Effector memory CD8-positive, alpha-beta T cell (primary cell): ENCODE measurements at regions not wholly inside any gene's neighbourhood (a gene's known extent, or its start where the extent isn't known, plus 50 kb on each side); places are given as distances from the start of the nearest gene placed in this dataset.

Experiments
- ATAC-seq: fragments of 150-1000 bp; cut with Tn5 transposase; replicated peaks from 2 replicates; pipeline ENCODE4 v1.10.0; 2021; ENCODE audit warnings: mild to moderate bottlenecking, moderate library complexity
- DNase-seq, 3 experiments: peaks; one replicate each; pipeline ENCODE4 v3.0.0; 2021
- H3K27ac Mint-ChIP-seq, 2 donors: one replicate each; pipeline ENCODE4 v1.8.0; 2022; ENCODE audit warnings: mild to moderate bottlenecking in 2 of 2, mixed read lengths in 2 of 2, moderate library complexity in 2 of 2
- H3K27me3 Mint-ChIP-seq, 2 donors: one replicate each; pipeline ENCODE4 v1.8.0; 2022; ENCODE audit warnings: mixed read lengths in 2 of 2
- H3K36me3 Mint-ChIP-seq: one replicate; pipeline ENCODE4 v1.8.0; 2022; ENCODE audit warnings: mild to moderate bottlenecking, moderate library complexity, mixed read lengths; ENCODE audit not compliant: insufficient read depth
- H3K4me1 Mint-ChIP-seq, 2 donors: one replicate each; pipeline ENCODE4 v1.8.0; 2022; ENCODE audit warnings: low read depth in 2 of 2, mixed read lengths in 2 of 2
- H3K4me3 Mint-ChIP-seq, 2 donors: one replicate each; pipeline ENCODE4 v1.8.0; 2022; ENCODE audit warnings: mild to moderate bottlenecking in 2 of 2, mixed read lengths in 2 of 2, moderate library complexity in 2 of 2
- H3K9me3 Mint-ChIP-seq, 2 donors: one replicate each; pipeline ENCODE4 v1.8.0; 2022; ENCODE audit warnings: mixed read lengths in 2 of 2

GRCh38 chr9:103068753-103069152, 73.6 kb downstream of the CYLC2 start:
- H3K9me3 Mint-ChIP-seq, result no peaks in the 10 kb centered on the region
- no peak overlapping the region for H3K27ac Mint-ChIP-seq
- ATAC-seq (no peak), DNase-seq (no peak)
- no peak overlapping the region for H3K4me3 Mint-ChIP-seq
- H3K27me3 Mint-ChIP-seq, result no peaks in the 10 kb centered on the region
- H3K4me1 Mint-ChIP-seq, result no peaks in the 10 kb centered on the region
- H3K36me3 Mint-ChIP-seq, result no peaks in the 10 kb centered on the region

GRCh38 chr9:103078581-103078980, 83.4 kb downstream of the CYLC2 start:
- H3K4me3 Mint-ChIP-seq, result no peak overlapping the region
- H3K9me3 Mint-ChIP-seq, result peaks cover 6 to 7% of the 10 kb centered on the region in 2 donors
- DNase-seq (no peak), ATAC-seq (no peak)
- no peaks in the 10 kb centered on the region for H3K36me3 Mint-ChIP-seq
- no peak overlapping the region for H3K27ac Mint-ChIP-seq
- no peaks in the 10 kb centered on the region for H3K27me3 Mint-ChIP-seq
- H3K4me1 Mint-ChIP-seq, result no peaks in the 10 kb centered on the region

GRCh38 chr9:103082494-103082893, 87.4 kb downstream of the CYLC2 start:
- H3K9me3 Mint-ChIP-seq, result no peaks in the 10 kb centered on the region
- H3K36me3 Mint-ChIP-seq, result no peaks in the 10 kb centered on the region
- no peak overlapping the region for H3K4me3 Mint-ChIP-seq
- no peak for DNase-seq
- no peaks in the 10 kb centered on the region for H3K27me3 Mint-ChIP-seq
- H3K4me1 Mint-ChIP-seq, result no peaks in the 10 kb centered on the region
- no peak for ATAC-seq
- no peak overlapping the region for H3K27ac Mint-ChIP-seq

- Mint-ChIP-seq H3K9me3 (no peaks in the 10 kb centered on the region), H3K27ac (no peak overlapping the region), H3K27me3 (no peaks in the 10 kb centered on the region), H3K4me1 (no peaks in the 10 kb centered on the region), H3K36me3 (no peaks in the 10 kb centered on the region), H3K4me3 (no peak overlapping the region)
- no peak for DNase-seq
- no peak for ATAC-seq
Measured at GRCh38 chr9:103089357-103089756, 94.2 kb downstream of the CYLC2 start.

GRCh38 chr9:103104101-103104500, 109.0 kb downstream of the CYLC2 start:
- Mint-ChIP-seq H3K36me3 (no peaks in the 10 kb centered on the region), H3K27me3 (no peaks in the 10 kb centered on the region), H3K27ac (no peak overlapping the region), H3K4me1 (no peaks in the 10 kb centered on the region), H3K4me3 (no peak overlapping the region), H3K9me3 (peaks cover 0 to 3% of the 10 kb centered on the region in 2 donors)
- ATAC-seq (no peak), DNase-seq (no peak)

GRCh38 chr9:103116246-103116645, 121.1 kb downstream of the CYLC2 start:
- Mint-ChIP-seq H3K36me3 (no peaks in the 10 kb centered on the region), H3K27ac (no peak overlapping the region), H3K4me1 (no peaks in the 10 kb centered on the region), H3K27me3 (no peaks in the 10 kb centered on the region), H3K9me3 (peaks cover 2 to 13% of the 10 kb centered on the region in 2 donors), H3K4me3 (no peak overlapping the region)
- ATAC-seq (no peak), DNase-seq (no peak)

- no peak for DNase-seq
- H3K4me3 Mint-ChIP-seq, result no peak overlapping the region
- peaks cover 5 to 21% of the 10 kb centered on the region in 2 donors for H3K9me3 Mint-ChIP-seq
- H3K27me3 Mint-ChIP-seq, result no peaks in the 10 kb centered on the region
- ATAC-seq, result no peak
- H3K27ac Mint-ChIP-seq, result no peak overlapping the region
- H3K36me3 Mint-ChIP-seq, result no peaks in the 10 kb centered on the region
- no peaks in the 10 kb centered on the region for H3K4me1 Mint-ChIP-seq
Measured at GRCh38 chr9:103126494-103126893, 131.4 kb downstream of the CYLC2 start.

- Mint-ChIP-seq H3K27ac (no peak overlapping the region), H3K36me3 (no peaks in the 10 kb centered on the region), H3K9me3 (no peaks in the 10 kb centered on the region), H3K4me3 (no peak overlapping the region), H3K27me3 (no peaks in the 10 kb centered on the region), H3K4me1 (no peaks in the 10 kb centered on the region)
- ATAC-seq (no peak), DNase-seq (no peak)
Measured at GRCh38 chr9:103139891-103140290, 144.8 kb downstream of the CYLC2 start.

- H3K4me1 Mint-ChIP-seq, result no peaks in the 10 kb centered on the region
- no peak for DNase-seq
Measured at GRCh38 chr9:103152473-103152872, 157.3 kb downstream of the CYLC2 start.

GRCh38 chr9:103167530-103167929, 172.4 kb downstream of the CYLC2 start:
- H3K27ac Mint-ChIP-seq, result no peak overlapping the region
- H3K27me3 Mint-ChIP-seq, result no peaks in the 10 kb centered on the region
- H3K9me3 Mint-ChIP-seq, result peaks cover 3 to 6% of the 10 kb centered on the region in 2 donors
- H3K4me3 Mint-ChIP-seq, result no peak overlapping the region
- H3K36me3 Mint-ChIP-seq, result no peaks in the 10 kb centered on the region
- ATAC-seq, result no peak
- DNase-seq, result no peak
- H3K4me1 Mint-ChIP-seq, result no peaks in the 10 kb centered on the region

More at GRCh38 chr9:103152473-103152872, 157.3 kb downstream of the CYLC2 start:
- H3K36me3 Mint-ChIP-seq, result no peaks in the 10 kb centered on the region
- H3K9me3 Mint-ChIP-seq, result peaks cover 2 to 11% of the 10 kb centered on the region in 2 donors
- no peak for ATAC-seq
- no peak overlapping the region for H3K4me3 Mint-ChIP-seq
- no peak overlapping the region for H3K27ac Mint-ChIP-seq
- no peaks in the 10 kb centered on the region for H3K27me3 Mint-ChIP-seq

- H3K4me3 Mint-ChIP-seq, result no peak overlapping the region
- H3K9me3 Mint-ChIP-seq, result peaks cover 3 to 6% of the 10 kb centered on the region in 2 donors
Measured at GRCh38 chr9:103168254-103168653, 173.1 kb downstream of the CYLC2 start.

GRCh38 chr9:103169798-103170197, 174.7 kb downstream of the CYLC2 start:
- no peak for DNase-seq
- no peak for ATAC-seq
- Mint-ChIP-seq H3K4me3 (no peak overlapping the region), H3K27ac (no peak overlapping the region), H3K4me1 (no peaks in the 10 kb centered on the region), H3K36me3 (no peaks in the 10 kb centered on the region), H3K9me3 (peaks cover 0 to 3% of the 10 kb centered on the region in 2 donors), H3K27me3 (no peaks in the 10 kb centered on the region)

More at GRCh38 chr9:103168254-103168653, 173.1 kb downstream of the CYLC2 start:
- H3K36me3 Mint-ChIP-seq, result no peaks in the 10 kb centered on the region
- no peak overlapping the region for H3K27ac Mint-ChIP-seq
- ATAC-seq (no peak), DNase-seq (no peak)
- H3K4me1 Mint-ChIP-seq, result no peaks in the 10 kb centered on the region
- H3K27me3 Mint-ChIP-seq, result no peaks in the 10 kb centered on the region

GRCh38 chr9:103183701-103184171, 188.6 kb downstream of the CYLC2 start:
- no peak overlapping the region for H3K4me3 Mint-ChIP-seq
- DNase-seq (no peak), ATAC-seq (no peak)
- H3K27me3 Mint-ChIP-seq, result no peaks in the 10 kb centered on the region
- H3K4me1 Mint-ChIP-seq, result no peaks in the 10 kb centered on the region
- H3K36me3 Mint-ChIP-seq, result no peaks in the 10 kb centered on the region
- H3K27ac Mint-ChIP-seq, result no peak overlapping the region
- H3K9me3 Mint-ChIP-seq, result peaks cover 4 to 12% of the 10 kb centered on the region in 2 donors

GRCh38 chr9:103186959-103187358, 191.8 kb downstream of the CYLC2 start:
- Mint-ChIP-seq H3K27ac (no peak overlapping the region), H3K4me3 (no peak overlapping the region), H3K36me3 (no peaks in the 10 kb centered on the region), H3K4me1 (no peaks in the 10 kb centered on the region), H3K27me3 (no peaks in the 10 kb centered on the region), H3K9me3 (peaks cover 11 to 12% of the 10 kb centered on the region in 2 donors)
- ATAC-seq (no peak), DNase-seq (no peak)
